ENCODE measurements at regions not wholly inside any gene's neighbourhood (a gene's known extent, or its start where the extent isn't known, plus 50 kb on each side); places are given as distances from the start of the nearest gene placed in this dataset.

- TF ChIP-seq, protein P1, sequence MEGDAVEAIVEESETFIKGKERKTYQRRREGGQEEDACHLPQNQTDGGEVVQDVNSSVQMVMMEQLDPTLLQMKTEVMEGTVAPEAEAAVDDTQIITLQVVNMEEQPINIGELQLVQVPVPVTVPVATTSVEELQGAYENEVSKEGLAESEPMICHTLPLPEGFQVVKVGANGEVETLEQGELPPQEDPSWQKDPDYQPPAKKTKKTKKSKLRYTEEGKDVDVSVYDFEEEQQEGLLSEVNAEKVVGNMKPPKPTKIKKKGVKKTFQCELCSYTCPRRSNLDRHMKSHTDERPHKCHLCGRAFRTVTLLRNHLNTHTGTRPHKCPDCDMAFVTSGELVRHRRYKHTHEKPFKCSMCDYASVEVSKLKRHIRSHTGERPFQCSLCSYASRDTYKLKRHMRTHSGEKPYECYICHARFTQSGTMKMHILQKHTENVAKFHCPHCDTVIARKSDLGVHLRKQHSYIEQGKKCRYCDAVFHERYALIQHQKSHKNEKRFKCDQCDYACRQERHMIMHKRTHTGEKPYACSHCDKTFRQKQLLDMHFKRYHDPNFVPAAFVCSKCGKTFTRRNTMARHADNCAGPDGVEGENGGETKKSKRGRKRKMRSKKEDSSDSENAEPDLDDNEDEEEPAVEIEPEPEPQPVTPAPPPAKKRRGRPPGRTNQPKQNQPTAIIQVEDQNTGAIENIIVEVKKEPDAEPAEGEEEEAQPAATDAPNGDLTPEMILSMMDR (conservative IDR thresholded peaks at IDR 0.05; ENCODE audit: low read depth, low read length), result no peak
- TF ChIP-seq EZH2 (IDR thresholded peaks at IDR 0.05; ENCODE audit: borderline replicate concordance, low read depth, low read length, poor library complexity, severe bottlenecking), result no peak
Measured at GRCh38 chr10:36443233-36443632, 682.2 kb upstream of the ANKRD30A start.

All from A673 (cell line).